ENCODE measurements at regions not wholly inside any gene's neighbourhood (a gene's known extent, or its start where the extent isn't known, plus 50 kb on each side); places are given as distances from the start of the nearest gene placed in this dataset.

DNA sequence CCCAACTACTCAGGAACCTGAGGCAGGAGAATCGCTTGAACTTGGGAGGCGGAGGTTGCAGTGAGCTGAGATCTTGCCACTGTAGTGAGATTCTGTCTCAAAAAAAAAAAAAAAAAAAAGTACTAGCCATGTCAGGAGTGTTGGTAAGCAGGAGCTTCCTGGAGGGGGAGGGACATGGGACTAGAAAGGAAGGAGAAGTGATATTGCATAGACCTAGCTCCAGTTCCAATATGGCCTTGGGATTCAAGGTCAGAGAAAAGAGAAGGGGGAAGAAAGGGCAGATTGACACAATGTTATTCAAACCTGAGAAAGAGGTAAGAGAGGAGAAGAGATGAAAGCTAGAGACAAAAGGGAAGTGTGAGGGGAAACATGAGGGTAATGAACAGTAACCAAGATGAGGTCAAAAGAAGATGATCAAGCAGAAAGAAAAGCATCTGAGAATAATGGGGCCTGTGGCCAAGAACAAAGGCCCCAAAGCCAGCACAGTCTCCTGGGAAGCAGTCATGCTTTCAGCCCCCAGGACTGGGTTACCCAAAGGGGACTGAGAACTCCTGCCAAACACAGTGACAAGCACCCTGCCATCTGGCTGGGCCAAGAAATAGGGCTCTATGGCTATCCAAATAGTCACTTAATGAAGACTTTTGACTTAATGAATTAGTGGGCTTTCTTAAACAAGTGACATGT lies 51.7 kb upstream of the FTH1 start:
- Mint-ChIP-seq H3K27me3 (peaks cover 2% of the 10 kb centered on the region), H3K4me1 (peaks cover 4% of the 10 kb centered on the region), H3K9me3 (peaks cover 6% of the 10 kb centered on the region), H3K27ac (peak overlapping the region; percentile 36), H3K36me3 (no peaks in the 10 kb centered on the region), H3K4me3 (no peak overlapping the region)
- DNase-seq (ENCODE audit: low spot score in 2 of 2), result no peak
- peak; percentile 68 for ATAC-seq (ENCODE audit: low read depth)

DNA sequence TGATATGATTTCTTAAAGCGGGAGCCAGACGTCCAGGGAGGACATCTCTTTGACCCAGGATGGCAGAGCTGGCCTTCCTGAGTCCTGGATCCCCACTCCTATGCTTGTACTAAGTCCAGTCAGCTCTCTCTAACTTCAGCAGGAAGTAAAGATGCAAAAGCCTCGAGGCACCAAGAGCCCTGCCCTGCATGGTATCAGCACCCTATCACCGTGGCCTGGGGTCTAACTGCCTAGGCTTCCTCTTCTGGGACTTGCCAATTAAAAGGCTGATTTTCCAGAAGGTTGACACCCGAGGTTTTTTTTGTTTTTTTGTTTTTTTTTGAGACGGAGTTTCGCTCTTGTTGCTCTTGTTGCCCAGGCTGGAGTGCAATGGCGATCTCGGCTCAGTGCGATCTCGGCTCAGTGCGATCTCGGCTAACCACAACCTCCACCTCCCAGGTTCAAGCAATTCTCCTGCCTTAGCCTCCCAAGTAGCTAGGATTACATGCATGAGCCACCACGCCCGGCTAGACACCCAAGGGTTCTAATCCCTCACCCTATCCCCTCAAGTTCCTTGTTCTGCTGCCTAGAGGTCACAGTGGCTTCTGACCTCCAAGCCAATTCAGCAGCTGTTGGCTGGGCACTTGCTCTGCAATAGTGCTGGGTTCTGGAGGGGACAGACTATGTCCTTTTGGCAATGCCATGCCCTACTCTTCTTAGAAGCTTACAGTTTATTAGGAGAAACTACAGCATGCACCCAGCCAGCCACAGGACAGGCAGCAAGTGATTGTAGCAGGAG lies 50.6 kb upstream of the FTH1 start:
- H3K27me3 Mint-ChIP-seq, result peaks cover 2% of the 10 kb centered on the region
- H3K27ac Mint-ChIP-seq, result peak overlapping the region; percentile 39
- H3K4me1 Mint-ChIP-seq, result peaks cover 4% of the 10 kb centered on the region
- no peaks in the 10 kb centered on the region for H3K36me3 Mint-ChIP-seq
- ATAC-seq (ENCODE audit: low read depth) (no peak), DNase-seq (ENCODE audit: low spot score in 2 of 2) (no peak)
- no peak overlapping the region for H3K4me3 Mint-ChIP-seq
- peaks cover 6% of the 10 kb centered on the region for H3K9me3 Mint-ChIP-seq
